Endothelial cell of umbilical vein (primary cell): ENCODE measurements at regions not wholly inside any gene's neighbourhood (a gene's known extent, or its start where the extent isn't known, plus 50 kb on each side); places are given as distances from the start of the nearest gene placed in this dataset.

Source experiments
- BruUV-seq: library from RNA; stranded (reverse); fragments of 400-500 nt; replicated peaks from 2 replicates; lab custom pipeline; 2021; lab: Mats Ljungman, UMichigan
- CTCF ChIA-PET: fragments of 300-600, 350-600 bp; sonication (Branson Sonifier 250); formaldehyde crosslinking; loops from one replicate; lab custom pipeline; 2021; ENCODE audit warnings: antibody characterized with exemption, inconsistent platforms; lab: Charles Lee
- POLR2A ChIA-PET: fragments of 300-600, 350-600 bp; sonication (Branson Sonifier 250); formaldehyde crosslinking; loops from one replicate; lab custom pipeline; 2021; ENCODE audit warnings: antibody characterized with exemption, inconsistent platforms; lab: Charles Lee
- DNase-seq: peaks from one replicate; pipeline ENCODE4 v3.0.0-alpha.2; 2011; ENCODE audit warnings: low read depth, low spot score
- FAIRE-seq: peaks from 2 replicates; lab custom pipeline; 2011; peaks lifted over from hg19 to GRCh38; lab: Jason Lieb, UNC
- H2AFZ ChIP-seq: 2 replicates; pipeline ENCODE4 v1.6.0; 2012; ENCODE audit warnings: low read depth, low read length, control low read depth, inconsistent platforms
- H3K27ac ChIP-seq: 2 replicates; pipeline ENCODE4 v1.5.1; 2011; ENCODE audit warnings: low read depth, mild to moderate bottlenecking, control low read depth, low read length, moderate library complexity; ENCODE audit not compliant: insufficient read depth
- H3K27me3 ChIP-seq, 2 experiments: 2 replicates each; pipeline versions ENCODE4 v1.6.0 to v1.6.1; 2011; ENCODE audit warnings: low read length in 2 of 2, mixed read lengths in 1 of 2; ENCODE audit not compliant: control insufficient read depth in 2 of 2, insufficient read depth in 2 of 2
- H3K36me3 ChIP-seq, 2 experiments: 2 replicates in 1 of 2; 3 replicates in 1 of 2; pipeline ENCODE4 v1.5.1; 2011; ENCODE audit warnings: low read length in 2 of 2, mild to moderate bottlenecking in 1 of 2, moderate library complexity in 1 of 2; ENCODE audit not compliant: control insufficient read depth in 2 of 2, insufficient read depth in 2 of 2; ENCODE audit errors: extremely low read depth in 1 of 2
- H3K4me1 ChIP-seq: 3 replicates; pipeline ENCODE4 v1.5.1; 2011; ENCODE audit warnings: mild to moderate bottlenecking, low read length; ENCODE audit not compliant: control insufficient read depth, insufficient read depth; ENCODE audit errors: extremely low read depth
- H3K4me2 ChIP-seq: 2 replicates; pipeline ENCODE4 v1.6.1; 2011; ENCODE audit warnings: low read length, control low read depth, mixed read lengths; ENCODE audit not compliant: insufficient read depth
- H3K4me3 ChIP-seq, 3 experiments: fragments of 200-600 bp in 1 of 3; sonication (generic), shearing (Covaris generic) in 1 of 3; replicated peaks in 1 of 3; 2 replicates each; pipeline ENCODE4 v1.5.1; 2011 to 2016; ENCODE audit warnings: control low read depth in 3 of 3, low read length in 3 of 3, mild to moderate bottlenecking in 2 of 3, inconsistent platforms in 1 of 3, low read depth in 1 of 3, moderate library complexity in 1 of 3; ENCODE audit not compliant: insufficient read depth in 1 of 3
- H3K79me2 ChIP-seq: 2 replicates; pipeline ENCODE4 v1.6.0; 2012; ENCODE audit warnings: low read length, inconsistent platforms; ENCODE audit not compliant: control insufficient read depth, insufficient read depth
- H3K9ac ChIP-seq: replicated peaks from 2 replicates; pipeline ENCODE3; 2011; ENCODE audit warnings: low read length, control low read depth; ENCODE audit not compliant: insufficient read depth; ENCODE audit errors: extremely low read depth
- H3K9me1 ChIP-seq: replicated peaks from 3 replicates; pipeline ENCODE4 v1.6.0; 2011; ENCODE audit warnings: mild to moderate bottlenecking, low read length; ENCODE audit not compliant: control insufficient read depth, insufficient read depth; ENCODE audit errors: extremely low read depth
- H3K9me3 ChIP-seq: replicated peaks from 2 replicates; pipeline ENCODE4 v1.5.1; 2012; ENCODE audit warnings: low read length, inconsistent platforms; ENCODE audit not compliant: control insufficient read depth, insufficient read depth
- H4K20me1 ChIP-seq: replicated peaks from 2 replicates; pipeline ENCODE3; 2011; ENCODE audit warnings: mild to moderate bottlenecking, low read length; ENCODE audit not compliant: control insufficient read depth, insufficient read depth; ENCODE audit errors: extremely low read depth
- CTCF ChIP-seq, 2 donors: IDR thresholded peaks; 1 replicate in 1 of 2; 2 replicates in 1 of 2; pipeline ENCODE4 v1.5.1; 2011; ENCODE audit warnings: low read length in 2 of 2, mild to moderate bottlenecking in 2 of 2, moderate library complexity in 2 of 2, control low read depth in 1 of 2, inconsistent platforms in 1 of 2, low read depth in 1 of 2; ENCODE audit not compliant: insufficient read depth in 1 of 2; ENCODE audit errors: extremely low read depth in 1 of 2
- EZH2 ChIP-seq: IDR thresholded peaks from 2 replicates; pipeline ENCODE4 v1.6.1; 2012; ENCODE audit warnings: borderline replicate concordance, low read depth, mild to moderate bottlenecking, moderate library complexity, low read length, inconsistent platforms; ENCODE audit not compliant: severe bottlenecking
- FOS ChIP-seq: IDR thresholded peaks from 2 replicates; pipeline ENCODE4 v1.6.1; 2011; ENCODE audit warnings: mild to moderate bottlenecking, low read length, moderate library complexity, borderline replicate concordance; ENCODE audit not compliant: insufficient read depth
- GATA2 ChIP-seq: IDR thresholded peaks from 2 replicates; pipeline ENCODE4 v1.7.0; 2011; ENCODE audit warnings: low read depth, mild to moderate bottlenecking, moderate library complexity, mixed read lengths, low read length; ENCODE audit not compliant: insufficient read length, insufficient read depth
- JUN ChIP-seq: IDR thresholded peaks from 2 replicates; pipeline ENCODE4 v1.6.1; 2011; ENCODE audit warnings: borderline replicate concordance, low read depth; ENCODE audit not compliant: insufficient read length, insufficient read depth
- MAX ChIP-seq: IDR thresholded peaks from 2 replicates; pipeline ENCODE4 v1.6.1; 2011; ENCODE audit not compliant: insufficient read depth, insufficient read length
- MYC ChIP-seq: IDR thresholded peaks from one replicate; pipeline ENCODE4 v1.6.1; 2011; ENCODE audit warnings: mild to moderate bottlenecking, low read depth, low read length
- POLR2A ChIP-seq: IDR thresholded peaks from 2 replicates; pipeline ENCODE4 v1.6.1; 2012; ENCODE audit warnings: low read depth, mild to moderate bottlenecking, control low read depth, low read length
- POLR2AphosphoS5 ChIP-seq: IDR thresholded peaks from 2 replicates; pipeline ENCODE4 v1.6.1; 2012; ENCODE audit warnings: low read depth, mild to moderate bottlenecking, control low read depth, low read length, moderate library complexity; ENCODE audit not compliant: insufficient read depth
- dilution Hi-C: fragments of 300-500 bp; cut with MboI; formaldehyde crosslinking; loops from one replicate; pipeline ENCODE4 v1.15.0; 2019; ENCODE audit warnings: low sequenced_read_pairs; ENCODE audit not compliant: extremely low pct_ligation_motif_present
- intact Hi-C: fragments of 100-400 bp; cut with micrococcal nuclease; formaldehyde crosslinking; loops from one replicate; pipeline ENCODE4 v1.10.0; 2022

GRCh38 chr4:188534297-188534696, 395.1 kb downstream of the TRIML1 start:
- H3K4me2 ChIP-seq = no peak overlapping the region
- no peak overlapping the region for H3K27ac ChIP-seq
- H4K20me1 ChIP-seq = no peaks in the 10 kb centered on the region
- intact Hi-C loops (no loop called here), dilution Hi-C loops (no loop called here)
- POLR2A ChIA-PET = no interaction called here
- no peak overlapping the region for H3K9ac ChIP-seq
- no peaks in the 10 kb centered on the region for H3K4me1 ChIP-seq
- no peak overlapping the region for H2AFZ ChIP-seq
- no peaks in the 10 kb centered on the region for H3K36me3 ChIP-seq
- CTCF ChIA-PET = no interaction called here
- TF ChIP-seq CTCF (IDR thresholded peaks at IDR 0.05; ENCODE audit: extremely low read depth in 1 of 2, insufficient read depth in 1 of 2, low read depth in 1 of 2, low read length in 2 of 2) (no peak), JUN (no peak), MYC (no peak), MAX (no peak), GATA2 (no peak), POLR2A (no peak), FOS (no peak), POLR2AphosphoS5 (no peak), EZH2 (no peak)
- FAIRE-seq = no peak
- no peak overlapping the region for H3K4me3 ChIP-seq
- no peaks in the 10 kb centered on the region for H3K9me1 ChIP-seq
- no TSS peak for BruUV-seq
- no peak for DNase-seq
- H3K9me3 ChIP-seq = peaks cover 5% of the 10 kb centered on the region
- H3K27me3 ChIP-seq = no peaks in the 10 kb centered on the region
- no peaks in the 10 kb centered on the region for H3K79me2 ChIP-seq
